Muscle layer of duodenum (tissue), 2 donors: ENCODE measurements at regions not wholly inside any gene's neighbourhood (a gene's known extent, or its start where the extent isn't known, plus 50 kb on each side); places are given as distances from the start of the nearest gene placed in this dataset.

Source experiments
- H3K27ac ChIP-seq: one replicate; pipeline ENCODE4 v1.7.0; 2013; ENCODE audit warnings: mild to moderate bottlenecking, low read length
- H3K27me3 ChIP-seq: one replicate; pipeline ENCODE4 v1.7.0; 2013; ENCODE audit warnings: low read depth, mild to moderate bottlenecking, control low read depth, low read length
- H3K36me3 ChIP-seq, 2 donors: one replicate each; pipeline ENCODE4 v1.7.0; 2013; ENCODE audit warnings: low read length in 2 of 2, control low read depth in 1 of 2, mild to moderate bottlenecking in 1 of 2; ENCODE audit not compliant: insufficient read depth in 2 of 2, control insufficient read depth in 1 of 2
- H3K4me1 ChIP-seq, 2 donors: one replicate each; pipeline ENCODE4 v1.7.0; 2013; ENCODE audit warnings: low read length in 2 of 2, mild to moderate bottlenecking in 2 of 2, control low read depth in 1 of 2, moderate library complexity in 1 of 2; ENCODE audit not compliant: insufficient read depth in 2 of 2, control insufficient read depth in 1 of 2
- H3K4me3 ChIP-seq, 2 donors: one replicate each; pipeline ENCODE4 v1.7.0; 2013; ENCODE audit warnings: low read length in 2 of 2, low read depth in 1 of 2, mild to moderate bottlenecking in 1 of 2
- H3K9me3 ChIP-seq, 2 donors: one replicate each; pipeline ENCODE4 v1.7.0; 2013; ENCODE audit warnings: low read length in 2 of 2, control low read depth in 1 of 2, mild to moderate bottlenecking in 1 of 2; ENCODE audit not compliant: control insufficient read depth in 1 of 2
- donor health status: healthy.

- H3K4me1 ChIP-seq, result peaks cover 4 to 41% of the 10 kb centered on the region in 2 donors
- H3K27me3 ChIP-seq, result no peaks in the 10 kb centered on the region
- H3K27ac ChIP-seq, result no peak overlapping the region
These were observed 207.8 kb upstream of the FOXF1 start for GRCh38 chr16:86302421-86303109.

GRCh38 chr16:86303787-86304678 lies 206.3 kb upstream of the FOXF1 start:
- Histone ChIP-seq H3K4me3 (peak overlapping the region; percentile 23 to 51), H3K27me3 (no peaks in the 10 kb centered on the region), H3K27ac (peak overlapping the region; percentile 78), H3K4me1 (peaks cover 0 to 27% of the 10 kb centered on the region in 2 donors), H3K9me3 (no peaks in the 10 kb centered on the region), H3K36me3 (no peaks in the 10 kb centered on the region)

More at GRCh38 chr16:86302421-86303109, 207.8 kb upstream of the FOXF1 start:
- Histone ChIP-seq H3K36me3 (no peaks in the 10 kb centered on the region), H3K4me3 (no peak overlapping the region), H3K9me3 (no peaks in the 10 kb centered on the region)

- peak overlapping the region; percentile 78 for H3K27ac ChIP-seq
- no peaks in the 10 kb centered on the region for H3K36me3 ChIP-seq
- no peaks in the 10 kb centered on the region for H3K9me3 ChIP-seq
- peaks cover 0 to 23% of the 10 kb centered on the region in 2 donors for H3K4me1 ChIP-seq
- no peak overlapping the region for H3K4me3 ChIP-seq
- no peaks in the 10 kb centered on the region for H3K27me3 ChIP-seq
These were observed 205.5 kb upstream of the FOXF1 start for GRCh38 chr16:86304868-86305267.

GRCh38 chr16:86305440-86305839 lies 204.9 kb upstream of the FOXF1 start:
- Histone ChIP-seq H3K27ac (peak overlapping the region; percentile 41), H3K4me3 (no peak overlapping the region), H3K9me3 (no peaks in the 10 kb centered on the region), H3K27me3 (no peaks in the 10 kb centered on the region), H3K36me3 (no peaks in the 10 kb centered on the region), H3K4me1 (peaks cover 0 to 18% of the 10 kb centered on the region in 2 donors)

GRCh38 chr16:86306011-86306644 lies 204.2 kb upstream of the FOXF1 start:
- Histone ChIP-seq H3K4me1 (peaks cover 0 to 13% of the 10 kb centered on the region in 2 donors), H3K27me3 (no peaks in the 10 kb centered on the region), H3K27ac (peak overlapping the region; percentile 41), H3K36me3 (no peaks in the 10 kb centered on the region), H3K4me3 (no peak overlapping the region), H3K9me3 (no peaks in the 10 kb centered on the region)

- Histone ChIP-seq H3K4me1 (peaks cover 0 to 12% of the 10 kb centered on the region in 2 donors), H3K36me3 (no peaks in the 10 kb centered on the region), H3K4me3 (no peak overlapping the region), H3K27ac (no peak overlapping the region), H3K27me3 (no peaks in the 10 kb centered on the region), H3K9me3 (no peaks in the 10 kb centered on the region)
These were observed 203.4 kb upstream of the FOXF1 start for GRCh38 chr16:86306811-86307513.

GRCh38 chr16:86307514-86307903 lies 202.8 kb upstream of the FOXF1 start:
- no peaks in the 10 kb centered on the region for H3K36me3 ChIP-seq
- no peak overlapping the region for H3K27ac ChIP-seq
- H3K4me3 ChIP-seq, result no peak overlapping the region
- H3K27me3 ChIP-seq, result no peaks in the 10 kb centered on the region
- H3K4me1 ChIP-seq, result peaks cover 0 to 6% of the 10 kb centered on the region in 2 donors
- no peaks in the 10 kb centered on the region for H3K9me3 ChIP-seq

GRCh38 chr16:86308514-86308913 lies 201.8 kb upstream of the FOXF1 start:
- H3K9me3 ChIP-seq, result no peaks in the 10 kb centered on the region
- H3K27ac ChIP-seq, result no peak overlapping the region
- no peak overlapping the region for H3K4me3 ChIP-seq
- H3K4me1 ChIP-seq, result peaks cover 0 to 1% of the 10 kb centered on the region in 2 donors
- H3K36me3 ChIP-seq, result no peaks in the 10 kb centered on the region
- H3K27me3 ChIP-seq, result no peaks in the 10 kb centered on the region

- Histone ChIP-seq H3K36me3 (no peaks in the 10 kb centered on the region), H3K27ac (no peak overlapping the region), H3K27me3 (no peaks in the 10 kb centered on the region), H3K4me3 (no peak overlapping the region), H3K9me3 (no peaks in the 10 kb centered on the region), H3K4me1 (no peaks in the 10 kb centered on the region)
These were observed 196.7 kb upstream of the FOXF1 start for GRCh38 chr16:86313631-86314030.

- Histone ChIP-seq H3K27me3 (no peaks in the 10 kb centered on the region), H3K4me1 (no peaks in the 10 kb centered on the region), H3K9me3 (no peaks in the 10 kb centered on the region), H3K27ac (no peak overlapping the region), H3K4me3 (no peak overlapping the region), H3K36me3 (no peaks in the 10 kb centered on the region)
These were observed 195.8 kb upstream of the FOXF1 start for GRCh38 chr16:86314402-86315025.
